ENCODE measurements at regions not wholly inside any gene's neighbourhood (a gene's known extent, or its start where the extent isn't known, plus 50 kb on each side); places are given as distances from the start of the nearest gene placed in this dataset.

DNA sequence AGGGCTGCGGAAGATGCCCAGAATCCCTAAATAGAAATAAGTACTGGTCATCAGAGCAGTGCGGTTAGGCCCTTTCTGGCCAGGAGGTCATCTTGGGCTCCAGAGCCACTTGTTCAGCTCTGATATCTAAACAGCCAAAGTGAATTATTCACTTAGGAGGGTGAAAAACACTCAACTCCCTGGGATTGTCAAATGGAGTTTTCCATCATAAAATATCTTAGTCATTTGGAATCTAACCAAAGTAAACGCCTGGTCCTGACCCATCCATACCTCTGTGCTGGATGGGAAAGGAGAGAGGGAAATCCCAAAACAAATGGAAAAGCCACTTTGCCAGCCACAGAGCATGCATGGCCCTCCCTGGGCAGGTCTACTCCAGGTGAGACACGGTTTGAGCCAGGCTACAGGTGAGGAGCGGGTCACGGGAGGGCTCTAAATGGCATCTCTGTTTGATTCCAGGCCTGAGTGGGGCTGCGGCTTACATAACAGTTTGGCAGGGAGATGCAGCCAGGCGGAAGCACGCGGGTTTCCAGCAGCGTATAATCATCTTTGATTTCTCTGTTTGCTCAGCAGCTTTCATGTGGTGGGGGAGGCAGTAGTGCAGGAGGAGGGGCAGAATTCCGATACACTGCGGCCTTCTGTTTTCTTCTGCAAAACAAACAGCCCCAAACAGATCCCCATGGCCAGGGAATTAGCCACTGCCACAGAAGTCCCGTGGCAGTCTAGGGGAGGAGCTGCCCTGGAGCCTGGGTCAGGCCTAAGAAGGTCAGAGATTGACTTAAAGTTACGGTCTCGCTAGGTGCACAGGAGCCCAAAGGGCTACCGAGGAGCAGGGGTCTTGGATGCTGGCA, 59.1 kb upstream of the ZNF648 start:
- Histone ChIP-seq H3K4me1 (ENCODE audit: control insufficient read depth in 1 of 2, low read depth in 2 of 2) (no peaks in the 10 kb centered on the region), H3K27ac (no peak overlapping the region), H3K9me3 (no peaks in the 10 kb centered on the region), H3K36me3 (no peaks in the 10 kb centered on the region), H3K27me3 (replicated peaks; ENCODE audit: insufficient read depth) (no peaks in the 10 kb centered on the region), H3K4me3 (no peak overlapping the region)
- TF ChIP-seq, protein P1, sequence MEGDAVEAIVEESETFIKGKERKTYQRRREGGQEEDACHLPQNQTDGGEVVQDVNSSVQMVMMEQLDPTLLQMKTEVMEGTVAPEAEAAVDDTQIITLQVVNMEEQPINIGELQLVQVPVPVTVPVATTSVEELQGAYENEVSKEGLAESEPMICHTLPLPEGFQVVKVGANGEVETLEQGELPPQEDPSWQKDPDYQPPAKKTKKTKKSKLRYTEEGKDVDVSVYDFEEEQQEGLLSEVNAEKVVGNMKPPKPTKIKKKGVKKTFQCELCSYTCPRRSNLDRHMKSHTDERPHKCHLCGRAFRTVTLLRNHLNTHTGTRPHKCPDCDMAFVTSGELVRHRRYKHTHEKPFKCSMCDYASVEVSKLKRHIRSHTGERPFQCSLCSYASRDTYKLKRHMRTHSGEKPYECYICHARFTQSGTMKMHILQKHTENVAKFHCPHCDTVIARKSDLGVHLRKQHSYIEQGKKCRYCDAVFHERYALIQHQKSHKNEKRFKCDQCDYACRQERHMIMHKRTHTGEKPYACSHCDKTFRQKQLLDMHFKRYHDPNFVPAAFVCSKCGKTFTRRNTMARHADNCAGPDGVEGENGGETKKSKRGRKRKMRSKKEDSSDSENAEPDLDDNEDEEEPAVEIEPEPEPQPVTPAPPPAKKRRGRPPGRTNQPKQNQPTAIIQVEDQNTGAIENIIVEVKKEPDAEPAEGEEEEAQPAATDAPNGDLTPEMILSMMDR (IDR thresholded peaks at IDR 0.05) = no peak
- no peak for ATAC-seq (ENCODE audit: insufficient number of reproducible peaks, low FRiP score, low read depth)
- DNase-seq (ENCODE audit: low spot score) = no peak

DNA sequence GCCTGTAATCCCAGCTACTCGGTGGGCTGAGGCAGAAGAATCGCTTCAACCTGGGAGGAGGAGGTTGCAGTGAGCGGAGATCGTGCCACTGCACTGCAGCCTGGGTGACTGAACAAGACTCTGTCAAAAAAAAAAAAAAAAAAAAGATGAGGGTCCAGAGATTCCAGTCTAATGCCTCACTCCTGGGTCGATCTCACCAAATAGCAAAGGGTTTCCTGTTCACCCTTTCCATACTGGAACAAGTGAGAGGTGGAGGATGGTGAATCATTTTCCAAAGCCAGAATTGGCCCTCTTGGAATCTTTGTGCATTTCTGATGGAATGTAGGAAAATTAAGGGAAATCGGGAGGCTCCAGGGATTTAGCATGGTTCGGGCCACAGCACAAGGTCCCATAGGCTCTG, 58.1 kb upstream of the ZNF648 start:
- DNase-seq (ENCODE audit: low spot score) = no peak
- Histone ChIP-seq H3K4me3 (no peak overlapping the region), H3K36me3 (no peaks in the 10 kb centered on the region), H3K9me3 (no peaks in the 10 kb centered on the region), H3K27me3 (replicated peaks; ENCODE audit: insufficient read depth) (no peaks in the 10 kb centered on the region), H3K27ac (no peak overlapping the region), H3K4me1 (ENCODE audit: control insufficient read depth in 1 of 2, low read depth in 2 of 2) (no peaks in the 10 kb centered on the region)
- ATAC-seq (ENCODE audit: insufficient number of reproducible peaks, low FRiP score, low read depth) = no peak
- TF ChIP-seq, protein P1 (IDR thresholded peaks at IDR 0.05) = no peak

DNA sequence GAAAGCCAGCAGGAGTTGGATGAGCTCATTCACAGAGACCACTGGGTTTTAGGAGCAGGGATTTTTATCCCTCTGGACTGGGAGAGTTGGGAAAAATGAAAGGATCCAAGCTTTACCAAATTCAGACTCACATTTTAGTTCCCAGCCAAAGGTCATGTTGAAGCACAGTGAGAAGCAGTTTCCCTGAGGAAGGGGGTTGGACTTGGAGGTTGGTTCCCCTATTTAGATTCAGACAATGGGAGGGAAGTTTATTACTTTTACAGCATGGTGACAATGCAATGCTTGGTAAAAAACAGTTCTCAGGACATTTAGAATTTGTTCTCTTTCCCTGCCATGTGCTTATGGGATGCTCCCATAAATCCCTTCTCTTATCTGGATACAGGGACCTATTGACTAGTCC, 57.3 kb upstream of the ZNF648 start:
- no peak for DNase-seq (ENCODE audit: low spot score)
- no peak overlapping the region for H3K27ac ChIP-seq
- H3K4me1 ChIP-seq (ENCODE audit: control insufficient read depth in 1 of 2, low read depth in 2 of 2) = no peaks in the 10 kb centered on the region

DNA sequence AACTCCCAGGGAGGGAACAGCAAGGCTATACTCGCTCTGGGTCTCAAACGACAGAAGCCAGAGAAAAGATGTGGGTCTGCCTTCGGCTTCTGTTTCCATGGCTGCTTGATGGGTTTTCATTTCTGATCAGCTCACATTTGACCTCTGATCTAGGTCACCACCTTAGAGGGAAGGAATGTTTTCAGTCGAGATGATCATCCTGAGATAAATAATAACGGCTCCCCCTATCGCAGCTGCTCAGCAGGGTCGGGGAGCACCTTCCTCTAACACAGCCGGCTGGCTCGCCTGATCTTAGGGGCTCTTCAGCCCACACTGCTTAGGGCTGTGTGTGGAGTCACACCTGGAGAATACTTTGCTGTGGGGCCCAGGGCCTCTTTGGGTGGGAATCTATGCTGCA, 53.1 kb upstream of the ZNF648 start:
- Histone ChIP-seq H3K27ac (no peak overlapping the region), H3K27me3 (replicated peaks; ENCODE audit: insufficient read depth) (no peaks in the 10 kb centered on the region), H3K9me3 (no peaks in the 10 kb centered on the region), H3K4me3 (no peak overlapping the region), H3K36me3 (no peaks in the 10 kb centered on the region), H3K4me1 (ENCODE audit: control insufficient read depth in 1 of 2, low read depth in 2 of 2) (no peaks in the 10 kb centered on the region)
- TF ChIP-seq, protein P1 (IDR thresholded peaks at IDR 0.05) = no peak
- ATAC-seq (ENCODE audit: insufficient number of reproducible peaks, low FRiP score, low read depth) (no peak), DNase-seq (ENCODE audit: low spot score) (no peak)

More for the DNA sequence above, 57.3 kb upstream of the ZNF648 start:
- Histone ChIP-seq H3K9me3 (no peaks in the 10 kb centered on the region), H3K4me3 (no peak overlapping the region), H3K36me3 (no peaks in the 10 kb centered on the region), H3K27me3 (replicated peaks; ENCODE audit: insufficient read depth) (no peaks in the 10 kb centered on the region)
- no peak for ATAC-seq (ENCODE audit: insufficient number of reproducible peaks, low FRiP score, low read depth)
- TF ChIP-seq, protein P1 (IDR thresholded peaks at IDR 0.05) = no peak

DNA sequence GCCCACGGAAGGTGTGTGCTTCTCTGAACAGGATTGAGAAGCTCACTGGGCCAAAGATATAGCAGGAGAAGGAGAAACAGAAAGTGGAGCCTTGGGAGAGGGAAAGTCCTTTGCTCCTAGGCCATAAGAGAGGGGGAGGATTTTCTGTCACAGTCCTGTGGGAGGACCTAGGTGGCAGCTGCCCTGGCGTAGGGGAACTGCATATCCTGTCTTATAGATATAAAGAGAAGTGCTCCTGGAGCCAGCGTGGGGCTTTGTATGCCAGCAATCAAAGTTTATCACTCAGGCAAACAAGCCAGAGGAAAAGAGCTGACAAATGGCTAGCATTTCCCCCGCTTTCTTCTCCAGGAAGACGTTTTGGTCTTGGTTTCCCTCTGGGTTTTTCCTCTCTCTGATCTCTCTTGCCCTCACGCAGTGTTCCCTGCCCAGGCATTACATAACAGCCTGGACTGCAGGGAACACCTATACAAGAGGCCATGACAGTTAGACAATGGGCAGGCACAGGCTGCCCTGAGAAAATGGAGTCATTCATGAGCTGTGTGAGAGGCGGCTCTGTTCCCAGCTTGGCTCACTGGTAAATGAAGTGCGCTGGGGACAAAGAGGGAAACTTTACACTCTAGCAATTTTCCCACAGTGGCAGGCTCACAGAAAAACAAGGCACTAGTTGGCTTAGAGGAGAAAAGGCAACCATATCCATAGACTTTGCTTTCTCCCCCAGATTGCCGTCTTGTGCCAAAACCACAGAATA, 52.5 kb upstream of the ZNF648 start:
- H3K4me1 ChIP-seq (ENCODE audit: control insufficient read depth in 1 of 2, low read depth in 2 of 2) = no peaks in the 10 kb centered on the region
- no peaks in the 10 kb centered on the region for H3K9me3 ChIP-seq
- no peak overlapping the region for H3K27ac ChIP-seq
- TF ChIP-seq, protein P1 (IDR thresholded peaks at IDR 0.05) = no peak
- no peak for DNase-seq (ENCODE audit: low spot score)
- no peak overlapping the region for H3K4me3 ChIP-seq
- H3K36me3 ChIP-seq = no peaks in the 10 kb centered on the region
- no peaks in the 10 kb centered on the region for H3K27me3 ChIP-seq (replicated peaks; ENCODE audit: insufficient read depth)
- ATAC-seq (ENCODE audit: insufficient number of reproducible peaks, low FRiP score, low read depth) = no peak
